NCI-H1436 (cell line): ENCODE measurements at regions not wholly inside any gene's neighbourhood (a gene's known extent, or its start where the extent isn't known, plus 50 kb on each side); places are given as distances from the start of the nearest gene placed in this dataset.

ENCODE experiments used
- DNase-seq: peaks from one replicate; lab custom pipeline; 2025; lab: John Stamatoyannopoulos, UW

DNA sequence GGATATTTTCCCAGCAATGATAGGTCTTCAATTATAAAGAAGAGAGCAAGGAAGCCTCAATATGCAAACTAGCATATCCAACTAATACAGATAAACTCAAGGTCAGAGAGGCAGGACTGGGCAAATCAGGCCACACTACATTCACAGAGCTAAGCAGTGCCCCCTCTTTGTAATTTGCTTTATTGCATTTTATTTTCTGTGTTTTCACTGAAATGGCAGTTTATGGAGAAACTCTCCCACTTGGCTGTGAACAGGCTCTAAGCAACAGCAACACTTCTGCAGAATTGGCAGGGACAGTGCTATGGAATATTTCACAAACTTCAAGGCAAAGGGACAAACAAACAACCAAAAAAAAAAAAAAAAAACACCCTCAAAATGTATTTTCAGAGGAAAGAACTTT, 93.4 kb upstream of the SOD1 start:
- DNase-seq: no peak

DNA sequence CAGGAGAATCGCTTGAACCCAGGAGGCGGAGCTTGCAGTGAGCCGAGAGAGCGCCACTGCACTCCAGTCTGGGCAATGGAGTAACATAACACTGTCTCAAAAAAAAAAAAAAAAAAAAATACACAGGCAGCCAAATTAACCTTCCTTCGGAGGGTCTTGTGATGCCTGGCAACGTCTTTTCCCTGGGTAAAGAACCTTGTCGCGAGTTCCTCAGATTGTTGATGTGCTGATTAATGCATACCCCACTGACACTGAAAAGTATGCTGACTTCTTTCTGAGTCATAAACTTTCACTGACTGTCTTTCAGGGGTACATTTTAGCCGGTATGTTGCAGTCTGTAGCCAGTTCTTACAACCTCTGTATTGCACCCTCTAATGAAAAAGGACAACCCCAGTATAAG, 95.1 kb upstream of the SOD1 start:
- no peak for DNase-seq

DNA sequence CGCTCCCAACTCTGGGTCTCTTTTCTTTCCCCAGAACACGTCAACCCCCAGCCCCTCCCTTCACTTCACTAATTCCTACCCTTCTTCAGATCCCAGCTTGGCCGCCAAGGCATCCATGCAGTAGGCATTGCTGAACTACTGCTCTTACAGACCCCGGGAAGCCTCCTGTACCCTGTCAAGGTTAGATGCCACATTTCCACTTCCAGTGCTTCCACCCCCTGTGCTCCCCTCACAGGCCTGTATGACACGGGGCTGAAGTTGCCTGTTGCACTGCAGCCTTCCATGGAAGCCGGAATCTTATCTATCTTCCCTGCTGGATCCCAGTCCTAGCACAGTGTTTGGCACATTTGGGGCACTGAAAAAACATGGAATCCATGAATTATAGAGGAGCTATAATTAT, 99.0 kb upstream of the SOD1 start:
- DNase-seq: no peak

DNA sequence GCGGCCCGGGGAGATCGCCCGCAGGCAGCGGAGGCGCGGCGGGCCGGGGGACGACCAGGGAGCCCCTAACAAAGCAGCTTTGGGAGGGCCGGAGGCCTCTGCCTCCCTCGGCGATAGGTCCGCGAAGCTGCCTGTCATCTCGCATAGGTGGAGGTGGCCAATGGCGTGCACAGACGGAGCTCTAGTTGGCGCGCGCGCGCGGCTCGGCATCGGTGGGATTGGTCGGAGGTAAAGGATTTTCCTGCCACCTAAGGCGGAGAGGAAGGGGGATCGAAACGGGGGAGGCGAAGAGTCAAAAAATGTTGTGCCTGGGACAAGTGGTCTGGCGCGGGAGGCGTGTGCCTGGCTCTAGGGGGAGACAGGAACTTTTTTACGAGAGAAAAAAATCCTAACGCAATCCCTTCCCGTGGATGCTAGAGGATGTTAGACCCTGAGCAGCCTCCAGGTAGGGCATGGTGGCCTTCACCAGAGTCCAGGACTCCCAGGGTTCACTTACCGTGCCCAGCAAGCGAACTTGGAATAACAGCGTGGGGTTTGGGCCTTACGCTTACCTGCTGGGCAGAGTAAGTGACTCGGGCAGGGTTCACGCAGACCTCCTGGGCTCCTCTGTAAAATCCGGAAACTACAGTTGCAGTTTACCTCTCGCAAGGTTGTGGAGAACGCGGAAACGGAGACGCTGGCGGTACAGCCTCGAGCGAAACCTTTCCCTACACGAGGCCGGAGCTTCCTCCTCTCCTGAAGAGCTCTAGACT, 99.9 kb upstream of the SOD1 start:
- peak; percentile 96 for DNase-seq

DNA sequence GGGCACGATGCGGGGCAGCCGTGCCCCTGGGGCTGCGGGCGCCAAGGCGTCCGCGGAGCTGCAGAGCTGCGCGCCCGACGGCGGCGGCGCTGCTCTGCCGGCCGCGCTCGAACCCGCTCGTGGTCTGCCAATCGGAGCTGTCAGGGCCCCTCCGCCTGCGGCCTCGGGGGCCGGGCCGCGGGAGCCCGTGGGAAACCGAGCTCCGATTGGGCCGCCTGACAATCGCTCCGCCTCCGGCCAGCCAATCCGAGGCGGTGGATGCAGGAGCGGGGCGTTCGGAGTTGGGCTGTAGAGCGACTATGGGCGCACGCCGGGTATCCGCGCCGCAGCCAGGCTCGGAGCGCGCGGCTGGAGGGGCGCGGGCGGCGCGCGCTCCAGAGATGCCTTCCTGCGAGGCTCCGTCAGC, 100.5 kb upstream of the SOD1 start:
- peak; percentile 94 for DNase-seq

DNA sequence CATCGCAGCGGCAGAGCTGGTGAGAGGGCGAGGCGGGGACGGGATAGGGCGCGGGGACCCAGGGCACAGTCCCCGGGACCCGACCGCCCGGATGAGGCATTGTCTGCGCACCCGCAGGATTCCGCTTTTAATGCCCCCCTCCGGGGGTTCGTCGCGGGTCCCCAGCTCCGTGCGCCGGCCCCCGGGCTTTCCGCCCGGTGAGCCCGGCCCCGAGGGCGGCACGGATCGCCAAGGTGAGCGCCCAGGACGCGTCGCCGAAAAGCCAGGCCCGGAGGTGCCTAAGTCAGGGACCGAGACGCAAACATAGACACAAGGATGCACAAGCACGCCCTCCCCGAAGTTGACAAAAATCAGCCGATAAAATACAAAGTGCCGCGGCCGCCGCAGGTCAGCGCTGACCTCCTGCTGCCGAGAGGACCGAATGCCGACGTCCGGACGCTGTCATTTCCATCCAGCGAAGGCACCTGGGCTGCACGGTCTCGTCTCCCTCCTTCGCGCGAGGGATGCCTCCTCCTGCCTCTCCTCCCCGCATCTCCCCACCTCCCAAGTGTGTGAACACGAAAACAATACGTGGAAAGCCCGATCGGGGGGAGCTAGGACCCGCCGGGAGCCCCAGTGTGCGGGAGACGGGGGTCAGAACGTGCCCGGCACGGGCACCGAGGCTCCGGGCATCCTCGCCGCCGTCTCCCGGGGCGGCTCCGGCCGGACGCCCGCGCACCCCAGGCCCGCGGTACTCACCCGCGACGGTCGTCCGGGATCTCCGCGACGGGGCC, 101.1 kb upstream of the SOD1 start:
- peak; percentile 70 for DNase-seq

DNA sequence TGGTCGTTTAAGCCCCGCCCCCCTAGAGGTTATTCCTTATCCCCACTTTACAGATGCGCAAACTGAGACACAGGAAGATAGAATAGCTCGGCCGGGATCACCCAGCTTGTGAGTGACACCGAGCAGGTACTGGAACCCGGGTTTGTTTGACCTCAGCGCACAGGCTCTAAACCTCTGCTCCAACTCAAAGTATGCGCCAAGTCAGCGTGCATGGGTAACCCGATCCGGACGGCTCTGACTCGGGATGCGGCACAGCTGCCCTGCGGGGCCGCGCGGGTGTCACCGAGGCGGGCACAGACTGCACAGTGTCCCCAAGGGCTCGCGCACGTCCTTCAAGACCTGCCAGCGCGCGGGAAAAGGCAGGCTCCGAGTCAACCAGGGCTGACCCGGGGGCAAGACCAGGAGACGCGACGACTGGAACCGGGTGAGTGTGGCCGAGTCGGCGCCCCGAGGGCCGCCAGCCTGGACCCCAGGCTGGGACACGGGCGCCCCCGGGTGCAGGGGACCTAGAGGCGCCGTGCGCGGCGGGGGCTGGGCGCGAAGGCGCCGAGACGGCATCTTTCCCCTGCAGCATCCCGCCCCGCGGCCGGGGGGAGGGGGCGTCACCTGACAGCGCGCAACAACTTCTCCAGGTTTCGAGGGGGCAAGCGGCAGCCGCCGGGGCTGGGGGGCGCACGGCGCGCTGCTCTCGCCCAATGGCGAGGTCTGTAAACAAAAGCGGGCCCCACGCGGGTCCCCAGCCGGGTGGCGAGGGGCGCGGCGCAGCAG, 101.9 kb upstream of the SOD1 start:
- peak; percentile 43 for DNase-seq

DNA sequence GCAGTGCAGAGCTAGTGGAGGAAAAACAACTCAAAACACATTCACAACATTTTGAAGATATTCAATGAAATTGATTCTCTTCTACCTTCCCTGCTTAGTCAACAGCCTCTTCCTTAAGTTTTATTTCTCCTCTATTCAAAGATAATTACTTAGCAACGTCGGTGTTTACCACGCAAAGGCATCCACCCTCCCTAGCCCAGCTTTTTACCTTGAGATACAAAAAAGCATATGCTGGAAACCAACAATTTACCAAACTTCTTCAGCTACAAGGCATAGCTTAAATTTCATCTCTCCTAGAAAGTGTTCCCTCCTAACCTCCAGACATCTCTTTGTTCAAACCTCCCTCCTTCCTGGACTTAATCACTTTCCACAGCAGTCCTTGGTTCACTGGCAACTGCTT, 102.8 kb upstream of the SOD1 start:
- DNase-seq: no peak

DNA sequence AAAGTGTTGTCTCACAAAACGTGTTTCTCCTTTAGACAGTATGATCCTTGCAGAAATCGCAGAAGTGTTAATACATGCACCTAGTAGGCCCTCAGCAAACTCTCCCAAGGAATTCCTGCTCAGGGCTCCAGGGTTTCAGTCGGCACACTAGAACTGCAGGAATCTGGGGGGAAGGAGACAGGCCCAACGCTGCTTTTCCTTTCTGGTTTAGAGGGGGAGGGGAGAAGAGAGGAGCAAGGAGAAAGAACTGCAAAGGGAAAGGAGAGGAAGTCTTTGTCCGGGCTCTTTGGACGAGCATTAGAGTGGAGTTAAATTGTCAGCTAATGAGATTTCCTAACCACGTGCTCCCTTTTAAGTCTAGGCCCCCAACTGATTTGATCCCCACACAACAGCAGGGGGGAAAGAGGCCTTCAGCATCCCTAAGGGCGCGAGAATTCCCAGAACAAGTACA, 103.7 kb upstream of the SOD1 start:
- no peak for DNase-seq

DNA sequence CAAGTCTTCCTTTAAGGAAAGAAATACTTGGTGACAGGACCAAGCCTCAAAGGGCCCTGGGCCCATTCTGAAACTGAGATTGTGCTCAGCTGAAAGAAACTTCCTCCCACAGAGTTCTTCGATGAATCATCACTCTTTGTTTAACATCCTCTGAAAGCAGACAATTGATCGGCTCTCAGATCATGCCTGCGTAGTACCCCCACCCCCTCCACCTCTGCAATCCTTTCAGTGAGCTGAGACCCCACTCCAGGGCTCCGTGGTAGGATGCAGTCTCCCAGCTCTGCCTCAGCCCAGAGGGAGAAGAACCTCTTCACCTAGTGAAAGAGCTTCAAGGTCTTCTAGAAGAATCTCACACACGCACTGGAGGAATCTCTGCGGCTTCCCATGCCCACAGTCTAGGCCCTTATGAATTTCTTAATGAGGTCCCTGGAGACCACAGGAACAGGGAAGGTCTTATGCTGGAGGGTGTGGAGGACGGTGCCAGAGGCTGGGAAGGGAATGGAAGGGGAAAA, 104.9 kb upstream of the SOD1 start:
- no peak for DNase-seq

DNA sequence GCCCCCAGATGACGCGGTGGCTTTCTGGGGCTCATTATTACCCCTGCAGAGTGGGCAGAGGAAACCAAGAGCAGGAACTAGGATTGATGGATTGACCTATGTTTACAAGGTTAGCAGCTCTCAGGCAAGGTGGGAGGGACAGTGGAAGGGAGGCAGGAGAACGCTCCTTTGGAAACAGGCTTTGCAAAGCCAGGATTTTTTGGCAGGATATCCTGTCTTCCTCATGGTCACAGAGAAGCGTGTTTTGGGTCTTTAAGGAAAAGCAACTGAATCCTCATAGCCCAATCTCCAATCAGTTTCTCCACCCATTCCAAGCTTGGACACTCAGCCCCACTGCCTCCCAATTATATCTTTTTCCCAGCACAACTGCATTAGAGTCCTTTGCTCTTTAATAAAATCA, 105.6 kb upstream of the SOD1 start:
- DNase-seq: no peak

DNA sequence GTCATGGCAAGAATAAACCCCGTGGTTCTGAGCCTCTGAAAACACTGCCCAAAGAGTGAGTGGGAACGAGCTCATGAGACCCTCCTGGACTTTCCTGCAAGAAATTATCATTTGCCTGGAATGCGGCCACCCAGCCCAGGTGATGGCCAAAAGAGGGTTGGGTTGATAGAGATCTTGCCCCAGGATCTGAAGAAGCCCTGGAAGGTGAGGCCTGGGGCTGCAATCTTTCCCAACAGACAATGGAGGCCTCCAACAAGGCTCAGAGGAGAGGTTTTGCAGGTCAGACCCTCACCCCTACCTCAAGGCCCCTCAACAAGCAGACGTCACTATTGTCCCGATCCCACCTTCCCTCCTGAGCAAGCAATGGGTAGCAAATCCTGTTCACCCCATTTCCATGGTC, 106.0 kb upstream of the SOD1 start:
- DNase-seq: no peak

DNA sequence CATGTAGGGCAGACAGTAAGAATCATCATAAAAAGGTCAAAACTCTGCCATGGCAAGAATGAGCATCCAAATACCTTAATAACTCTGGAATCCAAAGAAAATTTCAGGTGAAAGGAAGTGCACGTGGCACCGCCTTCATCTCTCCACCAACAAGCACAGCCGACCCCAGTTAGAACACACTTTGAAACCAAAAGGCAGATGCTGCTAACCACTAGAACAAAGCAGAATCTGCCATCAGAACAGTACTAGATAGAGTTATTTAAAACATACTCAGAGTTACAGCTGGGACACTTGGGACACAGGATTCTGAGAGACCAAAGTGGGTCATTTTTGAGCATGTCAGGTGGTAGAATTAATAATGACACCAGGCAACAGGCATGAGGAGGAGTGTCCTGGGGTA, 106.7 kb upstream of the SOD1 start:
- DNase-seq: no peak

DNA sequence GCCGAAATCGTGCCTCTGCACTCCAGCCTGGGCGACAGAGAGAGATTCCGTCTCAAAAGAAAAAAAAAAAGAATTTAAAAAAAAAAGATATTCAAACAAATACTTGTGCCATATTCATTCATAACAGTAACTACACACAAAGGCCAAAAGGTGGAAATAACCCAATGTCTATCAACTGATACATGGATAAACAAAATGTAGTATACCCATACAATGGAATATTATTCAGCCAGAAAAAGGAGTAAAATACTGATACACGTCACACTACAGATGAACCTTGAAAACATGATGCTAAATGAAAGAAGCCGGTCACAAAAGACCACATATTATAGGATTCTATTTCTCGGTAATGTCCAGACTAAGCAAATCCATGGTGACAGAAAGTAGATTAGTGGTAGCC, 109.4 kb upstream of the SOD1 start:
- no peak for DNase-seq

DNA sequence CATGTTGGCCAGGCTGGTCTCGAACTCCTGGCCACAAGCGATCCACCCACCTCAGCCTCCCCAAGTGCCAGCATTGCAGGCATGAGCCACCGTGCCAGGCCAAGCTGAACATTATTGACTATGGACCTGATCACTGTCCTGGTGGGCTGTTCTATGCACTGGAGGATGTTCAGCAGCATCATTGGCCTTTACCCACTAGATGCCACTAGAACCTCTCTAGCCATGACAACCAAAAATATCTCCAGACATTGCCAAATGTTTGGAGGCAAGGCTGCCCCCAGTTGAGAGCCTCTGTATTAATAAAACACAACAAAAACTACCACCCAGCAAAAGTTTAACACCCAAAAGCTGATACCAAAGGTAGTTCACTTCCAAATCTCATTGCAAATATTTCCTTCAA, 110.8 kb upstream of the SOD1 start:
- no peak for DNase-seq

DNA sequence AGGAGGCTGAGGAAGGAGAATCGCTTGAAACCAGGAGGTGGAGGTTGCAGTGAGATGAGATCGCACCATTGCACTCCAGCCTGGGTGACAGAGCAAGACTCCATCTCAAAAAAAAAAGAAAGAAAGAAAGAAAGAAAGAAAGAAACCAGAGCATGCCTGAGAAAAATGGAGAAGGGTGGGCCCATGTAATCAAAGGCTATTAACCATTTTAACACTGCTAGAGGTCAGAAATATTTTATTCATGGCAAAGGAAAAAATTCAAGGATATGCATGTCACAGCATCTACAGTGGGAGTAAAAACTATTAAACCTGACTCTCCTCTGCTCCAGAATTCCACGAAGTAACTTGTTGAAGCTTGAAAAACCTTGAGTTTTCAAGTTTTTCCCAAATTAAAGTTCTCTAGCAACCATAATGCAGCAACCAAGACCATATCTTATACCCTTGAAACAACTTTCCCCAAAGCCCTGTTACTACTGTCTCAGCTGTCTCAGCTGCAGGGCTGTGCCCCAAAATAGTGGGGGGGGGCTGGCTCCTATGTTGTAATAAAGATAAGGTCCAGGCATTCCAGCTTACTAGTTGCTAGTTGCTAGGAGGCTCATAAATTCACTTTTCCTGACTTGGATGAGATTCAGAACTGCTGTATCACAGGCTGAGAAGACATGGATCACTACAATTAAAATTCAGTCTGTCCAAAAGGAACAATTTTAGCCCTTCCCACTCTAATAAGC, 112.9 kb upstream of the SOD1 start:
- DNase-seq: no peak

DNA sequence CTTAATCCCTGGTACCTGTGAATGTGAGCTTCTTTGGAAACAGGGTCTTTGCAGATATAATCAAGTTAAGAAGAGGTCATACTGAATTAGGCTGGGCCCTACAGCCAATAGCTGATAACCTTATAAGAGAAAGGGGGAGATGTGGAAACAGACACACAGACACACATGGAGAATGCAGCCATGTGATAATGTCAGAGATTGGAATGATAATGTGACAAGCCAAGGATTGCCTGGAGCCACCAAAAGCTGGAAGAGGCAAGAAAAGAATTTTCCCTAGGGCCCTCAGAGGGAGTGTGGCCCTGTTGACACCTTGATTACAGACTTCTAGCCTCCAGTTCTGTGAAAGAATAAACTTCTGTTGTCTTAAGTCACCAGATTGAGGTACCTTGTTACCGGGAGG, 114.5 kb upstream of the SOD1 start:
- no peak for DNase-seq

DNA sequence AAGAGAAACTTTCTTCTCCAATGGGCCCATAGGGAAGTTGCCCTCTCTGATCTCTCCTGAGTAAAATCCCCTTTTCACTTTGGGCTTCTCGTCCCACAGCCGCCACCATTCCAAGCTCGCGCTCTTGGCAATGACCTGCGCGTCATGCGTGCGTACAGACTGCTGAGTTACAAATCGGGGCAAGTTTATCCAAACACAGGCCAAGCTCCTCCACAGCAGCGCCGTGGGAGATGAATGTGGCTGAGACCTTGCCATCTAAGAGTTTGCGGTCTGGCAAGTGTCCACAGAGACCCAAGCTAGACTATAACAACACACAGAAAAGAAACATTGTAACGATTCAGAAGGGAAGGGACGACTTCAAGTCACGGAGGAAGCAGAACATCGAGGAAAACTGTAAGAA, 116.3 kb upstream of the SOD1 start:
- no peak for DNase-seq

DNA sequence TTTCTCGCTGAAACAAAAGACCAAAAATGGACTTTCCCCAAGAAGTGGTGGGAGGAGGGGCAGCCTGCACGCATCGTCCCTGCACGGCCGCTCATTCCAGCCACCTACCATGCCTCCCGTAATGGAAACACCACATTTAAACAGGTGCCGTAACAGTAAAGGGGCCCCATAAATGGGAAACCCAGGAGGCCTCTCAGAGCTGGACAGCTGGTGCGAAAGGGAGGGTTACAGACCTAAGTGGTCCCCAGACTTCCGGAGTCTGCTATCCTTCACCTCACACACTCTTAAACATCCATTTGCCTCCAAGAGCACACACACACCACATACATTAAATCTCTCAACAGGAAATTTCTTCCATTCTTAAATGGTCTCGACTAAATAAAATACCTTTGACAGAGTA, 120.7 kb upstream of the SOD1 start:
- DNase-seq: no peak

DNA sequence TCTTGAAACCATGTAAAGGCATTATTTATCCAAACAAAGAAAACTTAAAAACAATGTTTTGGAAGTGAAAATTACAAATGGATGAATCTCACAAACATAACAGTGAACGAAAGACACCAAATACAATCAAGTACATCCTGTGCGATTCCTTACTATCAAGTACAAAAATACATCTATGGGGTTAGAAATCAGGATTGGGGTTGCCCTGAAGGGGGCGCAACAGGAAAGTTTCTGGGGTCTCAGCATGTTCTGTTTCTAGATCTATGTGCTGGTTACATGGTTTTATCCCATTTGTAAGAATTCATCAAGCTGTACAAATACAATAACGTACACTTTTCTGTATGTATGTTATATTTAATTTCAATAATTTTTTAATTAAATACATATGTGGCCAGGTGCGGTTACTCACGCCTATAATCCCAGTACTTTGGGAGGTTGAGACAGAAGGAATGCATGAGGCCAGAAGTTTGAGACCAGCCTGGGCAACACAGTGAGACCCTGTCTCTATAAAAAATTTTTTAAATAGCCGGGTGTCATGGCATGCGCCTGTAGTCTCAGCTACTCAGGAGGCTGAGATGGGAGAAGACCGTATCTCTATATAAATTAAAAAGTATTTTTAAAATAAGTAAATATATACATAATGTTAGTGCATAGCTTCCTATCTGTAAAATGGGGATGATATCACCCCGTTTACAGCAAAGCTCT, 121.5 kb upstream of the SOD1 start:
- DNase-seq: no peak

DNA sequence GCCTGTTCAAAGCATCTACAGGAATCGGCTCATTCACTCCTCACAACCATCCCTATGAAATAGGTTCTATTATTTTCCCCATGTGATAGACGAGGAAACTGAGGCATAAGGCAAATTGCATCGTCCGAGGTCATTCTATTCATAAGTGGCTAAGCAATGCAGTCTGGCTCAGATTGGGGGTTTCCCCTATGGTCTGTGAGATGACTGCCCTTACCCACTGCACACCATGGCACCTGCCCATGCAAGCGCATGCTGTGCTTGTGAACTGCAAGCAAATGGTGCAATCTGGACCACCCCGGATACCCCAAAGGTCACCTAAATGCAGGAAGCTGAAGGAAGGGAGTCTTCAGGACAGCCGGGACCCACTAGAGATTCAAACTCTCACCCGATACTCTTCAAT, 123.4 kb upstream of the SOD1 start:
- no peak for DNase-seq
